ENCODE measurements at regions not wholly inside any gene's neighbourhood (a gene's known extent, or its start where the extent isn't known, plus 50 kb on each side); places are given as distances from the start of the nearest gene placed in this dataset.
"Not testable (repeated sequence)": the region's sequence is repeated elsewhere in the genome, so short reads cannot be mapped to it uniquely, and the experiment has no call there.

DNA sequence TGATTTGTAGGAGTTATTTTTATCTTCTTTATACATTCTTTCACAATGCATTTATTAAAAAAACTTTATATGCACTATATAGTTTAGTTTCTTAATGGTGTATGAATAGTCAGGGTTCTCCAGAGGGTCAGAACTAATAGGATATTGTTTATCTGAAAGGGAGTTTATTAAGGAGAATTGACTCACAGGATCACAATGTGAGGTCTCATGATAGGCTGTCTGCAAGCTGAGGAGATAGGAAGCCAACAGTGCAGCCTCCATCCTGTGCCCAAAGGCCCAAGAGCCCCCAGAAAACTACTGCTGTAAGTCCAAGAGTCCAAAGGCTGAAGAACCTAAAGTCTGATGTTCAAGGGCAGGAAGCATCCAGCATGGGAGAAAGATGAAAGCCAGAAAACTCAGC is 192.8 kb upstream of the AHR start:
- DNase-seq (ENCODE audit: low spot score), result no peak

DNA sequence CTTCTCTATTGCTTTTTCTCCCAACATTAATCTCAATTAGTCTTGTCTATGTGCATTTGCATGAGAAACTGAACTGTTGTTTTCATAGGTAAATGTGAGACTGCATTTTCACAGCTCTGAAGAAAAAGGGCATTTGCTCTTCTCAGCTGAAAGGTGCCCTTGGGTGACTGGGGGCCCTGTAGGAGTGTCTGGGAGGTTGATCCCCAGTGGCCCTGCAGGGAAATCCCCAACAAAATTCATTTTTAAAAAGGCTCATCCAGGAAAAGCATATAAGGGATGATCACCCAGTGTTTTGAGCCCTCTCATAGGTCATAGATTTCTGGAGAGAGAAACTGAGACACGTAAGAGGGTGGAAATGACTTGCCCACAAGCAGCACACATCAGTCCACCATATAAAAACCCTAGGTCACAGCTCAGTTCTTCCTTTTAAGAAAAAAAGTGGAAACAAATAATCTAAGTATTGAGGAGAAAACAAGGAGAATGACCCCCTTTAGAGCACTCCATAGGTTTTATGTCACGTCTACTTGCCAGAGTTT is 190.3 kb upstream of the AHR start:
- TF ChIP-seq, protein P1, sequence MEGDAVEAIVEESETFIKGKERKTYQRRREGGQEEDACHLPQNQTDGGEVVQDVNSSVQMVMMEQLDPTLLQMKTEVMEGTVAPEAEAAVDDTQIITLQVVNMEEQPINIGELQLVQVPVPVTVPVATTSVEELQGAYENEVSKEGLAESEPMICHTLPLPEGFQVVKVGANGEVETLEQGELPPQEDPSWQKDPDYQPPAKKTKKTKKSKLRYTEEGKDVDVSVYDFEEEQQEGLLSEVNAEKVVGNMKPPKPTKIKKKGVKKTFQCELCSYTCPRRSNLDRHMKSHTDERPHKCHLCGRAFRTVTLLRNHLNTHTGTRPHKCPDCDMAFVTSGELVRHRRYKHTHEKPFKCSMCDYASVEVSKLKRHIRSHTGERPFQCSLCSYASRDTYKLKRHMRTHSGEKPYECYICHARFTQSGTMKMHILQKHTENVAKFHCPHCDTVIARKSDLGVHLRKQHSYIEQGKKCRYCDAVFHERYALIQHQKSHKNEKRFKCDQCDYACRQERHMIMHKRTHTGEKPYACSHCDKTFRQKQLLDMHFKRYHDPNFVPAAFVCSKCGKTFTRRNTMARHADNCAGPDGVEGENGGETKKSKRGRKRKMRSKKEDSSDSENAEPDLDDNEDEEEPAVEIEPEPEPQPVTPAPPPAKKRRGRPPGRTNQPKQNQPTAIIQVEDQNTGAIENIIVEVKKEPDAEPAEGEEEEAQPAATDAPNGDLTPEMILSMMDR (IDR thresholded peaks at IDR 0.05; ENCODE audit: extremely low read depth, insufficient read depth, missing control alignments), result no peak
- no peak for DNase-seq (ENCODE audit: low spot score)
- in situ Hi-C loops (cut with MboI; ENCODE audit: low pct_unique_long_range_greater_than_20kb, low sequenced_read_pairs, unreplicated experiment), result no loop called here

More for the DNA sequence above, 192.8 kb upstream of the AHR start:
- TF ChIP-seq, protein P1 (IDR thresholded peaks at IDR 0.05; ENCODE audit: extremely low read depth, insufficient read depth, missing control alignments), result no peak
- in situ Hi-C loops (cut with MboI; ENCODE audit: low pct_unique_long_range_greater_than_20kb, low sequenced_read_pairs, unreplicated experiment), result no loop called here

DNA sequence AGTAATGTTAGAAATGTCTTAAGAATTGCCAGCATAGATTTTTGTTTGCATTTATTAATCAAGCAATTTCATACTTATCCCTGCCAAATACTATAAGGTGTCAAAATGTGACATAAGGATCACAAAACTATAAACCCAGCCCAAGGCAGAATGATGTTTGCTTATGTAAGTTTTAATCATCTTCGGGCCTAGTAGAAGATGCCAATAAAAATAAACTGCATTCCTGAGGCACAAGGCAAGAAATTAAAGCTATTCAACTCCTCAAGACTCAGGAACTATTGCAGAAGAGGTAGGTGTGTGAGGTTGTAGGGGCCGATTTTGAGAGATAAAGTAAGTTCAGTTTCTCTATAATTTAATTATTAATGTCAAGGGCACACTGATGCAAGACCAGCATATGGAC is 189.4 kb upstream of the AHR start:
- TF ChIP-seq, protein P1 (IDR thresholded peaks at IDR 0.05; ENCODE audit: extremely low read depth, insufficient read depth, missing control alignments), result no peak
- in situ Hi-C loops (cut with MboI; ENCODE audit: low pct_unique_long_range_greater_than_20kb, low sequenced_read_pairs, unreplicated experiment), result no loop called here
- no peak for DNase-seq (ENCODE audit: low spot score)

DNA sequence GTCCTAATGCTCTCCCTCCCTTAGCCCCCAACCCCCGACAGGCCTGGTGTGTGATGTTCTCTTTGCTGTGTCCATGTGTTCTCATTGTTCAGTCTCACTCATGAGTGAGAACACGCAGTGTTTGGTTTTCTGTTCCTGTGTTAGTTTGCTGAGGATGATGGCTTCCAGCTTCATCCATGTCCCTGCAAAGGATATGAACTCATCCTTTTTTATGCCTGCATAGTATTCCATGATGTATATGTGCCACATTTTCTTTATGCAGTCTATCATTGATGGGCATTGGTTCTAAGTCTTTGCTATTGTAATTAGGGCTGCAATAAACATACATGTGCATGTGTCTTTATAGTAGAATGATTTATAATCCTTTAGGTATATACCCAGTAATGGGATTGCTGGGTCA is 184.7 kb upstream of the AHR start:
- in situ Hi-C loops (cut with MboI; ENCODE audit: low pct_unique_long_range_greater_than_20kb, low sequenced_read_pairs, unreplicated experiment); DNase-seq (ENCODE audit: low spot score): not testable (repeated sequence)

DNA sequence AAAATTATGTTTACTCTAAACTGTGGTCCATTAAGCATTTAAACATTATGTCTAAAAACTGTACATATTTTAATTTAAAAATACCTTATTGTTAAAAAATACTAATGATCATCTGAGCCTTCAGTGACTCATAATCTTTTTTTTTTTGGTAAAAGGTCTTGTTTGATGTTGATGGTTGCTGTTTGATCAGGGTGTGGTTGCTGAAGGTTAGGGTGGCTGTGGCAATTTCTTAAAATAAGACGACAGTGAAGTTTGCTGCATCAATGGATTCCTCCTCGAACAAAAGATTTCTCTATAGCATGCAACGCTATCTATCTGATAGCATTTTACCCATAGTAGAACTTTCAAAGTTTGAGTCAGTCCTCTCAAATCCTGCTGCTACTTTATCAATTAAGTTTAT is 180.0 kb upstream of the AHR start:
- DNase-seq (ENCODE audit: low spot score), result no peak
- in situ Hi-C loops (cut with MboI; ENCODE audit: low pct_unique_long_range_greater_than_20kb, low sequenced_read_pairs, unreplicated experiment), result no loop called here
- TF ChIP-seq, protein P1 (IDR thresholded peaks at IDR 0.05; ENCODE audit: extremely low read depth, insufficient read depth, missing control alignments), result no peak

DNA sequence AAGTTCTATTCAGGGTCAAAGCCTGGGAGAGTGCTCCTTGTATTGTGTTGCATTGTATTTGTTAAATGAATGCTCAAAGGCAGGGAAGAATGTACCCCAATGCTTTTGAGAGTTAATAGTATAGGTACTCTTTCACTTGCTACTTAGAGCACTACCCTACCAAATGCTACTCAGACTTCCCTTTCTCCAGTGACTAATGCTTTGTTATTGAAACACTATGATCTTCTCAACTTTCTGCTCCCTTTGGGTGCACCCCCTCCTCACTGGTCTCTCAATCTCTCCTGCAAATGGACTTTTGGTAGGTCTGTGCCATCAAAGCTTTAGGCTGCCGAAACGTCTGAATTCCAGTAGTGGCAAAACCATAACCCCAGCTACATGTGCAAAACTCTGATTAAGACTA is 177.7 kb upstream of the AHR start:
- in situ Hi-C loops (cut with MboI; ENCODE audit: low pct_unique_long_range_greater_than_20kb, low sequenced_read_pairs, unreplicated experiment), result no loop called here

DNA sequence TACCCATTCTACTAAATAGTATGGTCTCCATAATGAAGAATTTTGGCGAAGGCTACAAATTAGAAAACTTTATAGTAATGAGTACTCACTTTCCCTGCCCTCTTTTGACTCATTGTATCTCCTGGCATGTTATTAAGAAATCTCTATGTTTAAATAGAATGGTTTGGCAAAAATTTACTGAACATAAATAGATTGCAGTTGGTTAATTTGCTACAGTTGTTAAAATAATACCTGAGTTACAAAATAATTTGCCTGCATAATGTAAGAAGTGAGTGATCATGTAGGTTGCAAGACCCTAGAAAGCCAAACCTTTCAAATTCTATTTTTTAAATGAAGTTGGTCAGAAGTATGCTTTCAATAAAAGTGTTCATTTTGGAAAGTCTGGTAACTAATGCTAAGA is 176.8 kb upstream of the AHR start:
- in situ Hi-C loops (cut with MboI; ENCODE audit: low pct_unique_long_range_greater_than_20kb, low sequenced_read_pairs, unreplicated experiment), result no loop called here
- TF ChIP-seq, protein P1 (IDR thresholded peaks at IDR 0.05; ENCODE audit: extremely low read depth, insufficient read depth, missing control alignments), result no peak
- DNase-seq (ENCODE audit: low spot score), result no peak

More for the DNA sequence above, 177.7 kb upstream of the AHR start:
- DNase-seq (ENCODE audit: low spot score), result no peak
- TF ChIP-seq, protein P1 (IDR thresholded peaks at IDR 0.05; ENCODE audit: extremely low read depth, insufficient read depth, missing control alignments), result no peak

All from GM13977 (cell line).